Omental fat pad (tissue), 3 donors: ENCODE measurements at regions not wholly inside any gene's neighbourhood (a gene's known extent, or its start where the extent isn't known, plus 50 kb on each side); places are given as distances from the start of the nearest gene placed in this dataset.

Experiments used
- ATAC-seq: fragments of 150-250 bp; one replicate; pipeline ENCODE4 v1.9.1; 2016; ENCODE audit warnings: mild to moderate bottlenecking, moderate library complexity; ENCODE audit not compliant: low FRiP score
- DNase-seq: peaks from one replicate; pipeline ENCODE4 v3.0.0-alpha.2; 2019; ENCODE audit warnings: low spot score
- TF ChIP-seq, protein P1 (sequence below), 3 donors: fragments of 450-650 bp; IDR thresholded peaks; one replicate each; pipeline ENCODE4 v1.5.1; 2016 to 2017; ENCODE audit warnings: antibody characterized with exemption in 3 of 3, mild to moderate bottlenecking in 3 of 3, moderate library complexity in 2 of 3

DNA sequence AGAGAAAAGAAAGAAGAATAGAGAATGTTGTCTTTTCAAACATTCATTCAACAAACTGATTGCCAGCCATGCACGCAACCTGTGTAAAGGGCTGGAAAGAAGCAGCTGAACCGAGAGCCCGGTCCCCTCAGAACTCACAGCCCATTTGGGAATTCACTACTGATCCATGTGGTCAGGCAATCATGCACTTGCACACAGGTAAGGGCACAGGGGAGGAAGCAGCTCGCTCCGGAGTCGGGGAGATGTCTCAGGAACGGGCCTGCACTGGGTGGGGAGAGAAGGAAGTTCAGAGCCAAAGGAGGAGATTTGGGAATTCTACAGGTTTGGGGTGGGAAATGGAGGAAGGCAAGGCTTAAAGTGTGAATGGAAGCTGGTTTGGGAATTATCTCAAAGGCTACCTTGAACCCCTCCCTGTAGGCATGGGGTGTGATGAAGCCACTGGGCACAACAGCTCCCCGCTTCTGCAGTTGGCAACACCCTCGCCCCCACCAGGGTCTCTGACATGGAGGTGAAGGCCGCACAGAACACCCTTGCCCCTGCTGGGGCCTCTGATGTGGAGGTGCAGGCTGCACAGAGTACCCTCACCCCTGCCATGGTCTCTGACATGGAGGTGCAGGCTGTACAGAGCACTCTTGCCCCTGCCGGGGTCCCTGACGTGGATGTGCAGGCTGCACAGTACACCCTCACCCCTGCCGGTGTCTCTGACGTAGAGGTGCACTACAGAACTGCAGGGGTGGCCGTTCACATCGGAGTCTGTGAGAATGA, 194.4 kb upstream of the RNF32 start:
- TF ChIP-seq, protein P1, sequence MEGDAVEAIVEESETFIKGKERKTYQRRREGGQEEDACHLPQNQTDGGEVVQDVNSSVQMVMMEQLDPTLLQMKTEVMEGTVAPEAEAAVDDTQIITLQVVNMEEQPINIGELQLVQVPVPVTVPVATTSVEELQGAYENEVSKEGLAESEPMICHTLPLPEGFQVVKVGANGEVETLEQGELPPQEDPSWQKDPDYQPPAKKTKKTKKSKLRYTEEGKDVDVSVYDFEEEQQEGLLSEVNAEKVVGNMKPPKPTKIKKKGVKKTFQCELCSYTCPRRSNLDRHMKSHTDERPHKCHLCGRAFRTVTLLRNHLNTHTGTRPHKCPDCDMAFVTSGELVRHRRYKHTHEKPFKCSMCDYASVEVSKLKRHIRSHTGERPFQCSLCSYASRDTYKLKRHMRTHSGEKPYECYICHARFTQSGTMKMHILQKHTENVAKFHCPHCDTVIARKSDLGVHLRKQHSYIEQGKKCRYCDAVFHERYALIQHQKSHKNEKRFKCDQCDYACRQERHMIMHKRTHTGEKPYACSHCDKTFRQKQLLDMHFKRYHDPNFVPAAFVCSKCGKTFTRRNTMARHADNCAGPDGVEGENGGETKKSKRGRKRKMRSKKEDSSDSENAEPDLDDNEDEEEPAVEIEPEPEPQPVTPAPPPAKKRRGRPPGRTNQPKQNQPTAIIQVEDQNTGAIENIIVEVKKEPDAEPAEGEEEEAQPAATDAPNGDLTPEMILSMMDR (IDR thresholded peaks at IDR 0.05), result no peak
- DNase-seq (no peak), ATAC-seq (peak; percentile 25)

DNA sequence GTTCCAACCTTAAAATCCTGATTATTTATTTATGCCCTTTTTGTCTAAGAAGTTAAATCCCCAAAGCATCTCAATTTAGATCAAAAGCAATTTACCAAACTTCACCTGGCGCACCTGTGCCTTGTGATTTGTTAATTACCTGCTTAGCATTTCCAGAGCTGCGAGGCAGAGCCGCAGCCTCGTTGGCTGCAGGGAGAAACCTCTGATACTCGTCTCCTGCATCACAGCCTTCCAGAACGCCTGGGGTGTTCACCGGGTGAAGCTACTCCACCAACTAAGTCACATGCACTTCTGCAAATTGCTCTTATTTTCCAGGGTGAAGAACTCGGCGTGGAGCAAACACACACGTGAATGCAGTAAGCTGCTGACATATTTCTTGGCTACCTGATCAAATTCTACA, 198.1 kb upstream of the RNF32 start:
- ATAC-seq (no peak), DNase-seq (no peak)
- TF ChIP-seq, protein P1 (IDR thresholded peaks at IDR 0.05), result no peak

DNA sequence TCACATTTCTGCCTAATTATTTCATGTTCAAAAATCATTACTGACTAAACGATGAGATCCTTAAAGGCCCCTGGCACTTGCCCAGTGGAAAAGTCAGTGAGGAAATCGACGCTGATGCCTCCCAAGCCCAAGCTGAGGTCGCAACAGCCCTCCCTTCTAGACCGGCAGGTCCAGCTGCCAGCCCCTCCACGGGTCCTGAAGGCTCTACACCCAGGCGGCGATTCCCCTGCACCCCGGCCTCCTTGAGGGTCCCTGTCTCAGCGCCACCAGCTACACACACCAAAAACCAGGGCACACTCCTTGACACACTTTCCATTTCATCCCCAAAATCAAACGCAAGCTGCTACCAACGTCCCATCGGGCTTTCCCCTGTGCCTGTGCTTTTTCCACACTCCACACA, 200.1 kb upstream of the RNF32 start:
- TF ChIP-seq, protein P1 (IDR thresholded peaks at IDR 0.05), result no peak
- DNase-seq (no peak), ATAC-seq (no peak)

DNA sequence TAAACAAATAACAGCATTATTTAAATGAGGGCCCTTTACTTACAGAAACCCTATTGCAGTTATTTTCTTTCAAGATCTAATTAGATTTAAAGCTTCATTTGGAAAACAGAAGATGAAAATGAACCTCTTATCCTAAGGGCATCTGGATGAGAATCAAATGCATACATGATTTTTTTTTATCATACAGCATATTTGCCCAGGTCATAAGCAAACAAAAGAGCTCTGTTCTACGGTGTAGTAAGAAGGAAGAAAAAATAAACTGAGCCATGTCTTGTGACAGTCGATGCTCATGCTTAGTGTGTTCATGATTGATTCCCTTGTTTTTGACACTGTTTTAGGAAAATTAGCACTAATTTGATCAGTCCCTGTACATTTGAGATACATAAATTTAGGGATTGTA, 202.6 kb upstream of the RNF32 start:
- ATAC-seq (no peak), DNase-seq (no peak)
- TF ChIP-seq, protein P1 (IDR thresholded peaks at IDR 0.05), result no peak

DNA sequence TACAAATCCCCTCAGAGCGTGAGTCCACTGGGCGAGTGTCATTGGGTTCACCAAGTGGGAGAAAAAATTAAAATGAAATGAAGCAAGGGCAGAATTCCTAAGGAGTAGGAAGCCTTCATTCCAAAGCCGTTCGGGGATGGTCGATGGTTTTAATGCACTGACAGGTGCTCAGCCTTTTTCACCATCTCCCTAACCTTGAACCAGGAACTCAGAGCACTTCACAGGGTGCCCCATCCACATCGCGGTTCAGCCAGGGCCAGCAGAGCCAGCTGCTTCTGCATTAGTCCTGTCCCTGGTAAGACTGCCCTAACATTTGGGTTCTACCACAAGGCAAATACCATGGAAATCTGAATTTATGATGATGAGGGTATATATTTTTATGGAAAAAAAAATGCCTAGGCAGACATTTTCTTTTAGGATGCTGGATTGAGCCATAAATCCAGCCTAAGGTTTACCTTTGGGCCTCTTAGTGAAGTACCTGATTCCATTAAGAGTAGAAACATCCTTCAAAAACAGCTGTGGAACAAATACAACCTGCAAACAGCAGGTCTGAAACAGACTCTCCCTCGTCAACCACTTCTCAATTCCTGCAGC, 203.5 kb upstream of the RNF32 start:
- ATAC-seq (no peak), DNase-seq (no peak)
- TF ChIP-seq, protein P1 (IDR thresholded peaks at IDR 0.05), result no peak

DNA sequence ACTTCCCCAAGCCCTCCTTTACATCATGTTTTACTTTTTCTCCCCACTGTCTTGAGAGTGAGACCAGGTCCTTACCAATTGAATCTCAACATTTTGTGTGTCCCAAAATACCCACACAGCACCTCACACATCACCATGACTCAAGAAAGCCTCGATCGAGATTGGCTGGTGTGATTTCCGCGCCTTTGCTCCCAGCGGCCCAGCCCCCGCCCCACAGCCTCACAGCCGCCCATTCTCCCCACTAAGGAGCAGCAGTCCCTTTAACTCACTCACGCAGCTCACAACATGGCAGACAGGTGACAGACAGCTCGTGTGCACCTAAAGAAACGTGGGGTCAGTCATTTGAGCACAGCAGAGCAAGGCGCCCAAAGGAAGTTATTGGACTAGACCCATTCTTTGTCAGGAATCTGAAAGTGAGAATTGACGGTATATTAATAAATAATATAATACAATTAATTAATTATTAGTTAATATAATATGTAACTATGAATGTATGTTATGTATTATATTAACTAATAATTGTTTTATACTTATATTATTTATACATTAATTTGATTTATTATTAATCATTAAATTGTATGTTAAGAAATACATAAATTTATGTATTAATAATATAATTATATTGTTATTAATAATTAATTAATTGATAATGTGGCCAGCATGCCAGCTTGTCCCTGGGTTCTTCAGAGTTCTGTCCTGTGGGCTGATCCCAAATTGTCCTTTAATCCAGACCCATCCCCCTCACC, 204.9 kb upstream of the RNF32 start:
- DNase-seq (no peak), ATAC-seq (no peak)
- TF ChIP-seq, protein P1 (IDR thresholded peaks at IDR 0.05), result no peak
